Lung (tissue), 11 donors: ENCODE measurements at regions not wholly inside any gene's neighbourhood (a gene's known extent, or its start where the extent isn't known, plus 50 kb on each side); places are given as distances from the start of the nearest gene placed in this dataset.

Experiments
- ATAC-seq: fragments of 200-7000 bp; cut with Tn5 transposase; one replicate; pipeline ENCODE4 v1.9.1; 2020; ENCODE audit warnings: moderate number of reproducible peaks; ENCODE audit not compliant: insufficient read depth, low FRiP score
- DNase-seq, 3 donors: peaks; one replicate each; pipeline ENCODE4 v3.0.0-alpha.2; 2013 to 2017
- H3K27ac ChIP-seq, 2 donors: one replicate each; pipeline ENCODE4 v1.5.1; 2013; ENCODE audit warnings: mild to moderate bottlenecking in 2 of 2, moderate library complexity in 2 of 2, control low read depth in 1 of 2, inconsistent platforms in 1 of 2, low read depth in 1 of 2, low read length in 1 of 2
- H3K27me3 ChIP-seq, 3 donors: one replicate each; pipeline ENCODE4 v1.5.1; 2013; ENCODE audit warnings: low read length in 2 of 3; ENCODE audit not compliant: control insufficient read depth in 3 of 3, insufficient read depth in 3 of 3
- H3K36me3 ChIP-seq, 4 donors: one replicate each; pipeline ENCODE4 v1.5.1; 2013; ENCODE audit warnings: low read length in 4 of 4, mild to moderate bottlenecking in 1 of 4, moderate library complexity in 1 of 4; ENCODE audit not compliant: control insufficient read depth in 4 of 4, insufficient read depth in 4 of 4
- H3K4me1 ChIP-seq, 5 donors: one replicate each; pipeline ENCODE4 v1.5.1; 2013; ENCODE audit warnings: low read length in 5 of 5, mild to moderate bottlenecking in 2 of 5, moderate library complexity in 1 of 5; ENCODE audit not compliant: control insufficient read depth in 5 of 5, insufficient read depth in 5 of 5
- H3K4me3 ChIP-seq: one replicate; pipeline ENCODE4 v1.5.1; 2013; ENCODE audit warnings: mild to moderate bottlenecking, control low read depth, moderate library complexity
- H3K9ac ChIP-seq, 2 donors: one replicate each; pipeline ENCODE4 v1.5.1; 2013; ENCODE audit warnings: low read length in 2 of 2, control low read depth in 1 of 2; ENCODE audit not compliant: insufficient read depth in 1 of 2
- H3K9me3 ChIP-seq, 4 donors: one replicate each; pipeline ENCODE4 v1.5.1; 2013; ENCODE audit warnings: low read length in 3 of 4, mild to moderate bottlenecking in 1 of 4, moderate library complexity in 1 of 4; ENCODE audit not compliant: control insufficient read depth in 4 of 4, insufficient read depth in 3 of 4
- CTCF ChIP-seq: IDR thresholded peaks from 2 replicates; pipeline ENCODE4 v1.5.1; 2012; ENCODE audit warnings: mild to moderate bottlenecking; ENCODE audit errors: control extremely low read depth, extremely low read depth
- WGBS, 2 donors: extraction: QIAGEN DNeasy Blood & Tissue Kit; methylation state at CpG; one replicate each; pipeline ENCODE4 v1.1.7; 2013; 5-methylcytosine and 5-hydroxymethylcytosine counted together
- donor health status: control.
- donor health status: control.
- donor health status: Bipolar disorder and iron deficiency.
- donor health status: healthy.
- donor health status: DM: yes; HTN: yes; CAD: no.

GRCh38 chr3:69460034-69460433, 74.1 kb upstream of the FRMD4B start:
- DNase-seq (no peak), ATAC-seq (no peak)
- H3K27ac ChIP-seq: no peak overlapping the region
- peaks cover 0 to 10% (median 0%) of the 10 kb centered on the region in 5 donors for H3K4me1 ChIP-seq
- H3K27me3 ChIP-seq: no peaks in the 10 kb centered on the region
- no peaks in the 10 kb centered on the region for H3K36me3 ChIP-seq
- no peak overlapping the region for H3K4me3 ChIP-seq
- peaks cover 0 to 3% (median 0%) of the 10 kb centered on the region in 4 donors for H3K9me3 ChIP-seq
- H3K9ac ChIP-seq: no peak overlapping the region
- WGBS, 2 donors: 88 to 91% methylated on average over 10 of the region's 10 CpGs
- no peak for TF ChIP-seq CTCF

- no peak overlapping the region for H3K4me3 ChIP-seq
- H3K9ac ChIP-seq: no peak overlapping the region
- TF ChIP-seq CTCF: no peak
- no peaks in the 10 kb centered on the region for H3K36me3 ChIP-seq
- peaks cover 0 to 6% (median 0%) of the 10 kb centered on the region in 5 donors for H3K4me1 ChIP-seq
- DNase-seq: no peak
- peaks cover 0 to 3% (median 0%) of the 10 kb centered on the region in 4 donors for H3K9me3 ChIP-seq
- no peak overlapping the region for H3K27ac ChIP-seq
- H3K27me3 ChIP-seq: no peaks in the 10 kb centered on the region
- no peak for ATAC-seq
- 25 to 40% methylated on average over 2 of the region's 2 CpGs for WGBS, 2 donors
Observed at GRCh38 chr3:69458803-69459365, 73.0 kb upstream of the FRMD4B start.

- 96 to 97% methylated on average over 4 of the region's 4 CpGs for WGBS, 2 donors
- no peaks in the 10 kb centered on the region for H3K36me3 ChIP-seq
Observed at GRCh38 chr3:69456631-69457030, 70.7 kb upstream of the FRMD4B start.

More at GRCh38 chr3:69456631-69457030, 70.7 kb upstream of the FRMD4B start:
- DNase-seq: no peak
- Histone ChIP-seq H3K9ac (no peak overlapping the region), H3K4me3 (no peak overlapping the region), H3K27ac (no peak overlapping the region), H3K9me3 (peaks cover 0 to 3% (median 0%) of the 10 kb centered on the region in 4 donors), H3K4me1 (peaks cover 0 to 17% (median 4%) of the 10 kb centered on the region in 5 donors), H3K27me3 (no peaks in the 10 kb centered on the region)
- ATAC-seq: no peak
- TF ChIP-seq CTCF: no peak
